T-helper 22 cell (primary cell): ENCODE measurements at regions not wholly inside any gene's neighbourhood (a gene's known extent, or its start where the extent isn't known, plus 50 kb on each side); places are given as distances from the start of the nearest gene placed in this dataset.

Experiments
- DNase-seq: peaks from one replicate; pipeline ENCODE4 v3.0.0-alpha.2; 2020; ENCODE audit warnings: low read depth

DNA sequence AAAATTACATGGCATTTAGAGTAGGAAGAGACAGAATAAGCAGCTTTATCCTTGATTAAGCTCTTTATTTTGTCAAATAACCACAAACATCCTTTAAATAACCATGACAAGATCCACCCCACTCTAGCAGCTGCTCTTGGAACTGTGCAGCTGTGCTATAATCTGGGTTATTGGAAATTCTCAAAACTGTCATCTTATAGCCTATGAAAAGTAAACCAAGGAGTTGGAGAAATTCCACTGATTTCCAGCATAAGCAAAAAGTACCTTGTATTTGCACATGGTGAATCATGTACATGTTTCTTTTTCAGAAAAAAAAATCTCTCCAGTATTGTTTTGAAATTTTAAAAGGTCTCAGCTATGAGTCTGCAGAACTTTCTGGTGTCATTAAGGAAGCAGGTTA lies 88.8 kb upstream of the ABI3BP start:
- no peak for DNase-seq

DNA sequence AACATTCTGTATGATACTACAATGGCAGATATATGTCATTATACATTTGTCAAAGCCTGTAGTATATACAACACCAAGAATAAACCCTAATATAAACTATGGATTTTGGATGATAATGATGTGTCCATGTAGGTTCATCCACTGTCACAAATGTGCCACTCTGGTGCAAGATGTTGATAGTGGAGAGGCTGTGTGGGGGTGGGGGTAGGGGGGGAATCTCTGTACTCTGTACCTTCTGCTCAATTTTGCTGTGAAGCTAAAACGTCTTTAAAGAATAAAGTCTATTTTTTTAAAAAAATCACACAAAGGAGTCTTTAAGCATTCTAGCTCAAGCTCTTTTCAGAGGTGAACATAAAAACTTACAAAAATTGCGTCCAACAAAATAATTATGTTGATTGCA lies 88.2 kb upstream of the ABI3BP start:
- no peak for DNase-seq

DNA sequence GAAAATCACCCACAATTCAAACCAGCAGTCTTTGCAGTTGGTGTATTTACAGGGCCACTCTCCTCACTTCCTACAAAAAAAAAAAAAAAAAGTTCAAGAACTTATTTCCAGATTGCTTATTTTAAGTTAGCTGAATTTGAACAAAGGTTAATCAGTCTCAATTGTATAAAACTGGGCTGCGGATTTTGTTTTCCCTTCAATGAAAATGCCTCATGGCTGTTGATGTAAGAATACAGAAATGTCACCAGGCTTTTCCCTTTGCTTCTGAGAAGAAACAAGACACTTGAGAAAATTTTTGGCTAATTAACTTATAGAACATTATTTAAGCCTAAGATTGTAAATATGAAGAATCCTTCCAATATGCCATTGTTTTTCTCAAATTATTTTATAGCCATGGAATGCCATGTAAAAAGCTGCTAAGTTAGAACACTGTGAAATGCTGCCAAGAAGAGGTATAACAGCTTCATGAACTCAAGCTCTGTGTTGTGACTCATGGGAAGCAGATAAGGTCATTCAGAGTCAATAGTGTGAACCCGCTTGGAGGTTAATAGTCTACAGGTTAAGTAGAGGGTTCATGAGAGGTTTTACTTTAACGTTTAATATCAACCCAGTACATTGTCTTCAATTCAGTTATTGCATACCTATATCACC lies 84.3 kb upstream of the ABI3BP start:
- no peak for DNase-seq

DNA sequence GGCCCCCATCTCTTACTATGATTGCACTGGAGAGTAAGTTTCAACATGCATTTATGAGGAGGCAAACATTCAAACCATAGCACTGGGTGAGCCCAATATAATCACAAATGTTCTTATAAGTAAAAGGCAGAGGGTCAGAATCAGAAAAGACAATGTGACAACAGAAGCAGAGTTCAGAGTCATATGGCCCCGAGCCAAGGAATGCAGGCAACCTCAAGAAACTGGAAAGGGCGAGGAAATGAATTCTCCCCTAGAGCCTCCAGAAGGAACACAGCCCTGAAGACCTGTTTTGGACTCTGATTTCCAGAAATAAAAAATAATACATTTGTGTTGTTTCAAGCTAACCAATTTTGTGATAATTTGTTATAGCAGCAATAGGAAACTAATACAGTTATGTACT lies 81.3 kb upstream of the ABI3BP start:
- DNase-seq = no peak

DNA sequence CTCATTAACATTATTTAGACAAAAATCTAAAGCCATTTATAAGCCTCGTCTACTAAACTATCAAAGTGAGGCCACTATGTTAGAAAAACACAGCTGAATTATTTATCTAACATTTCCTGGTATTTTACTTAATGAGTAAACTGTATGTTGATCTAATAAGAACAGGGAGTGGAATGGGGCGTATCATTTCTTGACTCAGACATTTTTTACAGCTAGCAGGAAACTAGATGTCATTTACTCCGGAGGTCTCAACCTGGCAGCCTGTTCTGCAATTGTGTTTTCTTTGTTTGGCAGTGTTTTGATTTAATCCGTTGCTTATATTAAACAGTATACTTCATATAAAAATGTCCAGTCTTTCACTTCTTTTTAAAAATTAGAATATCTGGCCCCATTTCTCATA lies 79.1 kb upstream of the ABI3BP start:
- DNase-seq = no peak

DNA sequence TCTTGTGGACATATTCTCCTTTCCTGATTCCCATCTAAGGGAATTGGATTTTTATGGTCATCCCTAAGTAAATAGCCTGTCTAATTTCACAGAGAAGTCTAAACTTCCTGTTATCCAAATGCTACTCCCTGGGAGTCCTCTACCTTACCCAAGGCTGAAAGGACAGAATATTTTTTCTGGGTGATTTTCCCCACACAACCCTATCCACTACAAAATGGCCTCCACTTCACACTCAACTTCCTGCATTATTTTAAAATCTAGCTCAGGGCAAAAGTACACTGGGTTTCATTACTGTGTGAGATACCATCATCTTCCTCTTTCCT lies 77.5 kb upstream of the ABI3BP start:
- DNase-seq = no peak

DNA sequence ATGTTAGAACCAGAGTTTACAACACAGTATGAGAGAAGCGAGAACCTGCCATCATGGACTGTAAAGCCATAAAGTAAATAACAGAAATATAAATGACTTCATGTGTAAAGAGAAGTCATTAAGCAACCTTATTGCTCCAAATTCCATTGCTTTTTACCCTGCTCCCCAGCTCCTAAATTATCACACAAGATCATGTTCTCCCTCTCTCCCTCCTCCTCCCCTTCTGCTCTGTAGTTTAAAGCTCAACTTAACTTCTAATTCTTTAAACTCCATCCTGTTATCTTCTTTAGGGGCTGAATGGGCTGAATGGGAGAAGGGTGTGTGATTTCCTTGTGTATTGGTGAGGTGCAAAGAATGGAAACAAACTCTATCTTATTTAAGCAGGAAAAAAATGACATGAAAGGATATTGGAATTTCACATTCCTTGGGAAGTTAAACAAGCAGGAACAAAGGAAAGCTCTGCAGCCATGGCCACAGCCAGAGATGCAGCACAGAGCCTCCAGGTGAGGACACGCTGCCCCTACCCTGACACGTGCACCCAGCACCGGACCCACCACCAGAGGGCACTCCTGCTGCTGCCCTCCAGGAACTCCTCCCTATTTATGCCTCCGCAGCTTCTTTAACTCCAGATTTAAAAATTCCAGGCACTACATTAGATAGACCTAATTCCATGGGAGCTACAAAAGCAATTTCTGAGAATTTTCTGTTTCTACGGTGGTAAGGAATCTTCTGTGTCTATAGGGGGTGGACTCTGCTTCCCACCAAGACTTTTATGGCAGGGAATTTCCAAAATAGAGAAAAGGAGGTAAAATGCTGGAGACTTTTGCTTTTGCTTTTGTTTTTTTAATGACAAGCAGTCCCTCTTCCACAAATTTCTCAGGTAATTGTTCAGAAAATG lies 76.9 kb upstream of the ABI3BP start:
- peak; percentile 1 for DNase-seq

DNA sequence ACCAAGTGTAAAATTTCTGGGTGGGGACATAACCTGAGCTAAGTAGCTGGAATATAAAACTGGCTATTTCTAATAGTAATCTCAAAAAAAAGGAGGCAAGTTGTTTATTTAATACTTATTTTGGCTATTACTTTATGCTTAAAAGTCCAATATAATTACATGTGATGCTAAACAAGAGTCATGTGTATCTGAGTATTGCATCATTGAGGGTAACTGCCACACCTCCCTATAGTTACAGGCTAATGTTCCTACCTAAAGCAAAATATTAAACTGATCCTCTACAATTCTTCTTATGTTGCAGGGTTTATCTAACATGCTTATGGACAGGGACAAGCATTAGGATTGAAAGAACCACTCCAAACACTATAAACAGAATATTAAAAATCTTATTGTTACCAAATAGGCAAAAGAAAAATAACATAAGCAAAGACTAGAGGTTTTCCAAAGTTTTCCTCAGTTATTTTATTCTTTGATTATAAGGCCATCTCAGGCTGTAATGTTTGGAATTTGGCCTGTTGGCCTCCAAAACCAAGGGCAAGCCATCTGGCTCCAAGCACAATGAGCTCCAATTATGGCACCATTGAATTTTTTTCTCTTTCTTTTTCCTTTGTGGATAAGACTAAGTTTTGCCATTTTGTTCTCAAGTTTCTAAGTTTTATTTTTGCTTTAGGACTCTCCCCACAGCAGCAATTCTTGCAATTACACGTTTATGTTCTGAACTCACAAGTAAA lies 75.8 kb upstream of the ABI3BP start:
- DNase-seq = no peak

DNA sequence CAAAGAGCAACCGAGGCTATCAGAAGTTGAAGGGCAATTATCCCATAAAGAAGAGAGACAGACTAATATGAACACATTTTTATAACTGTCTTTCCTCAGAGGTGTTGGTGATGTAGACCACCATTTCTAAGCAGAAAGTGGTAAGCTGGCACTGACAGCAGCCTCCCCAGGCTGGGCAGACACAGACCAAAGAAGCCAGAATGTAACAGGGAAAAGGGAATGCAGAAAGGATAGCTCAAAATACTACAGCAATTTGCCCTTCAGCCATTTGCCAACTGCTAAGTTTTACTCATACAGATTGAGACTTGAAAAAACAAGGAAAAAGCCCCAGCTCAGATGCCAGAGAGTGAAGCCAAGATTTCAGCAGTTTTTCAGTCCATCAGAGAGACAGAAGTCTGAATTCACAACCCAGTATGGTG lies 73.5 kb upstream of the ABI3BP start:
- no peak for DNase-seq

DNA sequence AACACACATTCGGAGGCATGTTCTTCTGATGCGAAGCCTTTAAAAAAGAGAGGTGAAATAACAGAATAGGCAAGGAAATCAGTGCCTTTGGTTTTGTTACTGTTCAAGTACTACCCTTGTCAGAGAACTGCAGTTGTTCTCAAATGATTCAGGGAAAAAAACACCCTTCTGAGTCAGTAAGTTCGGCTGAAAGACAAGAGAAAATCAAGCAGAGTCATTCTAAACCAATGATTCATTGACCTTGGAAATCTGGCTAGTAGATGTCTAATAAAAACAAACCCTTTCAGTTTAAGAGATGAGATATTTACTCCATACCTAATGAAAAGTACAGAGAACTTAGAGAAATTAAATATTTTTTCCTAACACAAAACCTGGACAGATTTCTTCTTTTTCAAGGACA lies 72.7 kb upstream of the ABI3BP start:
- no peak for DNase-seq

DNA sequence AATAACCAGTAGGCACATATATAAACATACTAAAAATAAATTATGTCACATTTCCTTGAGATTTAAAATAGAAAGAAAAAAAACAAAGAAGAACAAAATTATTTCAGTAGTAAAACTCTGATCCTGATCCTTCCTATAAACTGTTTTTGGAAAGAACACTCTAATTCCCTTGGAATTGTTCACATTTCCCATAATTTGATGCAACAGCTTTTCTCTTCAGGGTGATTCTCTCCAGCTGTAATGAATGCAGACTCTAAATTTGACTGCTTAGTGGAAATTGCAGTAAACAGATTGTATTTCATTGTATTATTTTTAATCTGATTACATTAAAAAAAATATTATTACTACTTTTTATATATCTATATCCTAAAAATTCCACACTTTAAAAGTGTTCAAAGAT lies 70.2 kb upstream of the ABI3BP start:
- no peak for DNase-seq

DNA sequence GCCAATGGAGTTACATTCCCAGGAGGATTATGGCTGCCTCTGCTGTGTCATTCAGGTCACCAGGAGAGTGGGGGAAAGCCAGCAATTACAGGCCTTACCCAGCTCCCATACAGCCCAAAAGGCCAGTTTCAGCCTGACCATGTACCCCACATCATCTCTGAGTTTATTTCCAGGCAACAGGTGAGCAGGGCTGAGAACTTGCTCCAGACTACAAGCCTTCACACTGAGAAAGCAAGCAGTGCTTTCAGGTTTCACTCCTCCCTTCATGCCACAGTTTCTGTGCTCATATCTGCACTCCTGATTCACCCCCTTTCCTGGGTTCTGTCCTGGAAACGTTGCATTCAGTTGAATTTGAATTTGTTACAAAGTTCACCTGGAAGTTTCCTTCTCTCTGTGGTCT lies 68.1 kb upstream of the ABI3BP start:
- DNase-seq = no peak

DNA sequence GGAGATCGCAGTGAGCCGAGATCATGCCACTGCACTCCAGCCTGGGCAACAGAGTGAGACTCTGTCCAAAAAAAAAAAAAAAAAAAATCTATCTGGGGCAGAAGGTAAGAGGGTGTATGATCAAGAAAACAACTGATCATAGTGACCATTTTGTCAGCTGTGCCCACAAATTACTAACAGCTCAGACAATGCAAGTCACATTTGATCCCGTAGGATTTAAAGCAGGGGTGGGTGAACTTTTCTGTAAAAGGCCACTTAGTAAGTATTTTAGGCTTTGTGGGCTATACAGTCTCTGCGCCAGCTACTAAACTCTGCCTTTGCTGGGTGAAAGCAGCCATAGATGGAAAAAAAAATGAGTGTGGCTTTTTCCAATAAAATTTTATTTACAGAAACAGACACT lies 57.6 kb upstream of the ABI3BP start:
- no peak for DNase-seq

DNA sequence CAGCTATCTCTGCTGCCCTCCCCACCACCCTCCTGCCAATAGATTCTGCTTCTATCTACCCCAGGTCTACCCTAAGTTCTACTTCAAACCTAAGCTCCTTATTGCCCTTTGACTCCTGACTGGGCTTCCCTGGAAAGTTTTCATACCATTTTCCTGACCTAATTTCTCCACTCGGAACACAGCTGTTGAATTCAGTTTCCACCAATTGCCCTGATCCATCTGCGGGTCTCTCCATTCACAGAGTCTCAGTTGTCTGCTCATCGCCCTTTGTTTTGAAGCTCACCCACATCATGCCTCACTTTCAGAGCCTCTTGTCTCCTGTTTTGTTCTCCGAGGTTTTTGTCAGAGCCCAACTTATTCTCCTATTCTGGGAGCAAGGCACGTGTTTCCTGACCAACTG lies 56.8 kb upstream of the ABI3BP start:
- no peak for DNase-seq

DNA sequence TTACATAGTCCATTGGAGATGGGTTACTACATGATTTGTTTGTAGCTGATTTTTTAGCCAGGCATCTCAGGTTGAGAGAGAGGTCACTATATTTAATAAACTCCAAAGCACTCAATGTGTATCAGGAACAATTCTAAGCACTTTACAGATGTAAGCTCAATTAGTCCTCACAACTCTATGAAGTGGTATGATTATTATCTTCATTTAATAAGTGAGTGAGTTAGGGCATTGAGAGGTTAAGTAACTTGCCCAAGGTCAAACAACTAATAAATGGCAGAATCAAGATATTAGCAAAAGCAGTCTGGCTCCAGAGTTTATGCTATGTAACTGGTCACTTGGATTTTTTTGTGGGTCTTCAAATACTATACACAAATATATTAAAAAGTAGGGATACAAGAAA lies 56.3 kb upstream of the ABI3BP start:
- DNase-seq = no peak

DNA sequence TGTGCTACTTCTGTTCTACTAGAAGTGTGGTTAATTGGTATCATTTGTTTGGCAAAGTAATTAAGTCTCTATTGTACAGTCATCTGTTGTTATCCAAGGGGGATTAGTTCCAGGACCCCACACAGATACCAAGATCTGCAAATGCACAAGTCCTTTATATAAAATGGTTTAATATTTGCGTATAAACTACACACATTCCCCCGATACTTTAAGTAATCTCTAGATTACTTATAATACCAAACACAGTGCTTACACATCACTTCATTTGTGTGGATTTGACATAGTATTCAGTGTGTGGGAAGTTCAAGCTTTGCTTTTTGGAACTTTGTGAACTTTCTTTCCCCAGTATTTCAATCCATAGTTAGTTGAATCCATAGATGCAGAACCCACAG lies 50.5 kb upstream of the ABI3BP start:
- no peak for DNase-seq

DNA sequence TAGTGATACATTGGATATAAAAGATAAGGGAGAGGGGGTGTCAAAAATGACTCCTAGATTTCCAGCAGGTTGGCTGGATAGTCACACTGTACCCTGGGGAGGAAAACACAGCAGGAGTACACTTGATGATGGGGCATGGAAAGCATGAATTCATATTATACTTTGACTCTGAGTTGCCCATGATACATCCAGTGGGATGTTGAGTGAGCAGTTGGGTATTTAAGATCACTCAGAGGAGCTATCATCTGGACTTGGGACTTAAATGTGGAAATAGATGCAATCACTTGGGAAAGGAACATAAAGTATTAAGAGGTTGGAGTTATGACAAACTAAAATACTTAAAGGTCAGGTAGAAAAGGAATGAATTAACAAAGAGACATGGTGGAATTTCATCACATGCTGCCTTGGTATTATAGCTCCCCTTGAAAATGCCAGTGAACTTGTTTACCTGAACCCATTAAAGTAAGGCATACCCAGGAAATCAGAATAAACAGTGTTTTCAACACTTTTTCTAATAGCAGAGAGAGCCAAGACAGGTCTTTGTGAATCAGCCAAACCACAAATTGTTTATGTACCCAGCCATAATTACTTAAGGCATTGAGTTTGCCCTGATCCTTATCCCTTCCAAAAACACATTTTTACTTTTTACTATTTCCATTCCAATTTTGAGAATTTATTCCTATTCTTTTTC lies 49.9 kb upstream of the ABI3BP start:
- no peak for DNase-seq
